ENCODE measurements at regions not wholly inside any gene's neighbourhood (a gene's known extent, or its start where the extent isn't known, plus 50 kb on each side); places are given as distances from the start of the nearest gene placed in this dataset.

DNA sequence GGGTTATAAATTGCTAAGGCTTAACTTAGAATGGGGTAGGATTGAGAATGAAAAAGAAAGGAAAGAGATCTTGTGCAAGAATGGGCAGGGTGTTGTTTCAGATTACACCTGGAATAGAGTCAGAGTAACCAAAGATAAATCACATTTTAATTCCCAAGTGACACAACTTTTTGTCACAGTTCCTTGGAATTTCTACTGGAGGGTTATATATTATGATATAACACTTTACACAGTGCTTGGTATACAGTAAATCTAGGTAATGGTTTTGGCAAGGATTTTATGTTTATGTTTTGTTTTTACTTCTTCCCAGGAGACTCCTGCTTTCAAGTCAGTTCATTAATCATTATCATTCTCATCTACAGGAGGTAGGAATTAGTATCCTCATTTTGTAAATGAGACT lies 115.7 kb upstream of the KCNJ16 start:
- no peak for DNase-seq

- DNase-seq = no peak
Observed at GRCh38 chr17:69960755-69961154, 114.3 kb upstream of the KCNJ16 start.

- no peak for DNase-seq
Observed at GRCh38 chr17:69961501-69962145, 113.4 kb upstream of the KCNJ16 start.

DNA sequence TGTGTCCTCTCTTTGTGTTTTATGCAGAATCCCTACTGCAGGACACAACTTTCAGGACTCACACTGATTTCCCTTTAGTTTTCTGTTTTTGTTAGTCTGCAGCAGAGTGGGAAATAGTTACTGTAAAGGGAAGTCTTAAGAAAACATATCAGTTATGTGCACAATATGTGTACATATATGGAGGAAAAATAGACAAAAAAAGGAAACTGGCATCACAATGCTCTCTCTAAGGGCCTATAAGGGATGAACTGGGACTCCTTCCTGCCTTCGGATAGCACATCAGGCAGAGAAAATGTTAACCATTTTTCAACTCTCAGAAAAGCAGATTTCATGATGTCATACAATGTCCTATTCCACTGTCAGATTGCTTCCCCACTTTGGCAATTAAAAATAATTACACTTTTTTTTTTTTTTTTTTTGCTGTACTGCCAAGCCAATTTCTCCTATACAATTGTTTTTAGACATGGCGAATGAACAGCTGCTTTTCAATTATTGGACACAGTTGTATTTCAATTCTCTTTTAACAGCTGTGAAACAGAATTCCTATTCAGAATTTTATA lies 112.5 kb upstream of the KCNJ16 start:
- no peak for DNase-seq

- no peak for DNase-seq
Observed at GRCh38 chr17:69967910-69968411, 107.1 kb upstream of the KCNJ16 start.

DNA sequence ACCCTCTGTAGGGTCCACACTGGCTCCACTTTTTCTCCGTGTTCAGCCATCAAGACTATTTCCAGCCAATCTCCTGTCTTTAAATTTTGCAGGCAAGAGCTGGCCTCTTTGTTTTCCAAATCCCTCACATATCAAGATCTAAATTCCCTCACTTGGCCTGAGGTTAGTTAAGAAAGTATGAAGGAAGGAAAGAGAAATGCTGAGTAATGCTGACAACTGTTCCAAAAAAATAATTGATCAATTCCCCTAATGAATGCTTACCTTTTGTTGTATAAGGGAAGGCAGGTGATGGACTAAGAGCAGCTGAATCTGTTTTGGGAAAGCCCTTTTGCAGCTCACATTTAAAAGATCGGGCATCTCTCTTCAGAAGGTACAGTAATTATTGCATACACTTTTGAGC lies 105.1 kb upstream of the KCNJ16 start:
- no peak for DNase-seq

DNA sequence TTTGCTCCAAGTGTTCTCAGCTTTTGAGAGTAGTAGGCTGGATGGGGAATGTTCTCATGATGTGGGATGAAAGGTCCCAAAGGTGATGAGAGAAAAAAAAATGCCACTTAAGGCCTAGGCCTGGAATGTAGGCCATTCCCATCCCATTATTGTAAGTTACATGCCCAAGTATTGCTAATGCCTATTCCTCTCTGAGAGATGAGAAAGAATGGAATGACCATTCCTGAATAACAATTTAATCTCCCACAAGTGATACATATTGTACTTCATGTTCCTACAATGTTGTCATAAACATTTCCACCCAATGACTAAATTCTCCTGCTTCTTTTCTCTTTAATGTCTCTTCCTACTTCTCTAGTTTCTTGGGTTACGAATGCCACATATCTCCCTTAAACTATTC lies 102.8 kb upstream of the KCNJ16 start:
- DNase-seq = no peak

GRCh38 chr17:69975808-69976207 lies 99.2 kb upstream of the KCNJ16 start:
- DNase-seq = no peak

DNA sequence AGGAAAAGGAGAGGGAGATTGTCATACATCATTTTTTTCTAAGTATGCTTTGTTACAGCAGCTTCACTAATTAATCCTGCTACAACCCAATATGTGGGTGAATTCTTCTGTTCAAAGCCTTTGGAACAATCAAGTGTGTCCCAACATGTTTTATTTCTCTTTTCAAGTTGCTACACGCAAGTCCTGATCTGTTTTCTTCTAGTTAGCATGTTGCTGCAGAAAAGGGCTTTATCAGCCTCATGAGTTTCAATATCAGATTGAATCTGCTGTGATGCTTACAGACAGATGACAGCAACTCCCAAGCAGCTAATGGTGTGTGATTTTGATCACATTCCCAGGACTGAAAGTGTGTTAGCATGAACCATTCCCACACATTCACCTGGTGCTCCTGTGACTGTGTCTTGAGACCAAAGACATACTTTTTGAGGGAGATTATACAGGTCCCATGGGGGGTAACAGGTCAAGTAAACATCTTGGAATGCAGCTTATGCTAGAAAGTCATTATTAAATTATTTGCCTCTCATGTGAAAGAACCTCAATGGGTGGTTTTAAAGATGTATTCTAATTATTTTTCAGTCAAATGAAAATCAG lies 96.9 kb upstream of the KCNJ16 start:
- DNase-seq = no peak

GRCh38 chr17:69981441-69981840 lies 93.6 kb upstream of the KCNJ16 start:
- no peak for DNase-seq

DNA sequence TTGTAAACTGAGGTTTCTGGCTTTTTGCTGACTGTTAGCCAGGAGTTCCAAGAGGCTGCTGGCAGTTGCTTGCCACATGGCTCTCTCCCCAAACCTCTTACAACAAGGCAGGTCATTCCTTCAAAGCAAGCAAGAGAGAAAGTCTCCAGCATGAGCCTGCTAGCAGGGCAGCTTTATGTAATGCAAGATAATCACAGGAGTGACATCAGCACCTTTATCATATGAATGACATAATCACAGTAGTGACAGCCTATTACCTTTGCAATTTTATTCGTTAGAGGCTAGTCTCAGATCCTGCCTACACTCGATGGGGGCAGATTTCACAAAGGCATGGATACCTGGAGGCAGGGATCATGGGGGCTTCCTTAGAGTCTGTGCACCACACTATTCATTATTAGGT lies 79.5 kb upstream of the KCNJ16 start:
- DNase-seq = no peak

DNA sequence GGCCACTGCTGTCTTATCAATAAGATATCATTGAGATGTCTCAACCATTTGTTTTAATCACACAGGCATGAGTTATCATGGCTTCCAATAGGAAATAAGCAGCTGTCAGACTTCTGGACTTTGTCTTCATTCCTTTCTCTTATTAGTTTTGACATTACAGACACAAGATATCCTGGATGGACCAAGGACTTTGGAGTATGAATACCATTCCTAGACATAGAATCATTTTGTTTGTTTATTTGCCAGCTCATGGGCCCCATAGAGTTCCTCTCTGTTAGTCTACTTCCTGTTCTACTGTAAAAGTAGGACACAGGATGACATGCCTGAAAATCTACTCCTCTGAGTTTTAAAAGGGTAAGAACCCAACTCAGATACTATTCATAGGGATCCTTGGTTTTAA lies 77.7 kb upstream of the KCNJ16 start:
- DNase-seq = no peak

- DNase-seq = no peak
Observed at GRCh38 chr17:69999253-69999652, 75.8 kb upstream of the KCNJ16 start.

DNA sequence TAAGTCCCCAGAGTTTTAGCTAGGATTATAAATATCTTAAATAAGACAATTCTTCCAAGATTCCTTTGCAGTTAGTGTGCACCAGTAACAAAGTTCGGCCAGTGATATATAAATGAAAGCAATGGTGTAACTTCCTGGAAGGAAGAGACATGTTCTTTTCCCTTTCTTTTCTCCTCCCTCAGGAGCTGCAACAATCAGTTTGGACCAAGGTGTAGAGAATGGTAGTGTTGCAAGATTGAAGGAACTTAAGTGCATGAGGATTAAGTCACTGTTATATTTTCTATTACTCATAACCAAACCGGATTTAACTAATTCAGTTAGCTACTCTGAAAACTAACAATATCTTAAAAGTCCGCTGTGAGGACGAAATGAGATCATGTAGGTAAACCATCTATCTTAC lies 68.9 kb upstream of the KCNJ16 start:
- DNase-seq = no peak

DNA sequence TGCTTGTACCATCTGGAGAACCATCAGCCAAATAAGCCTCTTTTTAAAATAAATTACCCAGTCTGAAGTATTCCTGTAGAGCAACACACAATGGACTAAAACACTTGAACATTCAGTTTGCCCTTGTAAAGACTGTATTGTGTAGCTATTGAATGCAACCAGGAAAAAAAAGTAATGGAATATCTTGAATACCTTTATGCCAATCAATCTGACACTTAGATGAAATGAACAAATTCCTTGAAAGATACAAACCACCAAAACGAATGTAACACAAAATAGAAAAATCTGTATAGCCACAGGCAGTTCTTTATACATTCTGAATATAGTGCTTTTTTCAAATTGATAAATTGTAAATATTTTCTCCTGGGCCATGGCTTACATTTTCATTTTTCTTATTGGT lies 63.3 kb upstream of the KCNJ16 start:
- DNase-seq = no peak

DNA sequence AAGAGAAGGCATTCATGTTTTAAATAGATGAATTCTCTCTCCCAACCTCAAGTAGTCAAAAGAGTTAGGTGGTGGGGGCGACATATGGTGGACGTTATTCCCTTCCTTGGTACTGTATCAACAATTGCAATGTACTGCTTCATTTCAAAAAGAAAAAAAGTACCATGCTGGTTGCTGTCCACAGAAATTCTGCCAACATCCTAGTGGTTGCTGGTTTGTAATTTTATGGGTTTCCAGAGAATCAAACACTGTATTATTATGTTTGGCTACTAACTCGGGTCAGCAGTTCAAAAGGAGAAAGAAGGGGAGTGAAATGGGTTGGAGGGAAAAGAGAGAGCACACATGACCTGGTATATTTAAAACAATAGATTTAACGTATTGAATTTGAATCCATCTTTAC lies 61.1 kb upstream of the KCNJ16 start:
- DNase-seq = no peak

- DNase-seq = no peak
Observed at GRCh38 chr17:70017112-70017511, 57.9 kb upstream of the KCNJ16 start.

DNA sequence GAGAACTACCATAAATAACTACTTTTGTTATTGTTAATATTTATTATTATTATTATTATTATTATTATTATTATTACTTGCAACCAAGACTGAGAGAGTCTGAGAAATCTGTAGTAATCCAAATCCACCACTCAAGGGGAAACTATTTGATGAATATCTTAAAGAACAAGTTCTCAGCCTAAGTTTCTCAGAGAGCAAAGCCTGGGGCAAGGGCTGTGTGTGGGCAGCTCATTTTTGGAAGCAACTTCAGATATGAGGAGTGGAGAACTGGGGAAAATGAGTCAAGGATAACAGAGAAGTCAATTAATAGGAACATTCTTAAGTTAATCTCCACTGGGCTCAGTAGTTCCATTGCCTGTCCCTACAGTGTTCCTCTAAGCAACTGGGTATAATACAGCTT lies 57.1 kb upstream of the KCNJ16 start:
- DNase-seq = no peak

- no peak for DNase-seq
Observed at GRCh38 chr17:70021726-70022125, 53.3 kb upstream of the KCNJ16 start.

GRCh38 chr17:70022175-70022574 lies 52.9 kb upstream of the KCNJ16 start:
- no peak for DNase-seq

DNA sequence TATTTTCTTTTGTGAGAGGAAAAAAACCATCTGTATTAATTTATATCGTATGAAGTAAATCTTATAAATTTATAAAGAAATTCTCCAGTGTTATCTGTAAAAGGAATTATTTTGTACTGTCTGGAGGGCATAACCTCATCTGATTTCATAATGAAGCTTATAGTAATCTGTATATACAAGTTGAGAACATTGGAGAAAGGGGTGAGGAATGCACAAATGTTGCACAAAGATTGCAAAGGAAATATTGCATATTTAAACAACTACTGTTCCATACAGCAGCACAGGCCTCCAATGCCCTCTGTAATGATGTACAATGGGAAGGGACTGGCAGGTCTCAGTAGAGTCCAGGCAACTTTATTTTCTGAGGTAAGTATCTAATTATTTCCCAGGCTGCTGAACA lies 50.8 kb upstream of the KCNJ16 start:
- DNase-seq = no peak

Measured in CD4-positive, alpha-beta T cell treated with Interleukin-1 beta for 1 hour (primary cell).